GM12891 (cell line): ENCODE measurements at regions not wholly inside any gene's neighbourhood (a gene's known extent, or its start where the extent isn't known, plus 50 kb on each side); places are given as distances from the start of the nearest gene placed in this dataset.

Source experiments
- DNase-seq: peaks from one replicate; pipeline ENCODE4 v3.0.0; 2011; ENCODE audit warnings: low spot score; ENCODE audit not compliant: insufficient read length
- FAIRE-seq: peaks from 2 replicates; lab custom pipeline; 2011; peaks lifted over from hg19 to GRCh38; lab: Jason Lieb, UNC
- PAX5 ChIP-seq: IDR thresholded peaks from 2 replicates; pipeline ENCODE4 v1.6.1; 2011; ENCODE audit warnings: low read length, moderate library complexity, mild to moderate bottlenecking; ENCODE audit not compliant: insufficient read depth, severe bottlenecking
- POLR2A ChIP-seq: IDR thresholded peaks from 2 replicates; pipeline ENCODE4 v1.6.1; 2011; ENCODE audit warnings: low read depth, low read length, control low read depth
- POLR2AphosphoS5 ChIP-seq: IDR thresholded peaks from 2 replicates; pipeline ENCODE4 v1.6.1; 2011; ENCODE audit warnings: low read depth, low read length, control low read depth
- POU2F2 ChIP-seq: IDR thresholded peaks from 2 replicates; pipeline ENCODE4 v1.6.1; 2011; ENCODE audit warnings: low read depth, mild to moderate bottlenecking, control low read depth, low read length, moderate library complexity
- SPI1 ChIP-seq: IDR thresholded peaks from 2 replicates; pipeline ENCODE4 v1.6.1; 2011; ENCODE audit warnings: low read depth, low read length, control low read depth
- TAF1 ChIP-seq: IDR thresholded peaks from 2 replicates; pipeline ENCODE4 v1.6.1; 2011; ENCODE audit warnings: low read depth, low read length, control low read depth

- no peak for FAIRE-seq
- no peak for DNase-seq
- peak; percentile 47; the same call in 1 of the 2 replicates for TF ChIP-seq SPI1
- no peak for TF ChIP-seq POU2F2
These were observed 199.1 kb downstream of the MTRR start for GRCh38 chr5:8068078-8068477.

DNA sequence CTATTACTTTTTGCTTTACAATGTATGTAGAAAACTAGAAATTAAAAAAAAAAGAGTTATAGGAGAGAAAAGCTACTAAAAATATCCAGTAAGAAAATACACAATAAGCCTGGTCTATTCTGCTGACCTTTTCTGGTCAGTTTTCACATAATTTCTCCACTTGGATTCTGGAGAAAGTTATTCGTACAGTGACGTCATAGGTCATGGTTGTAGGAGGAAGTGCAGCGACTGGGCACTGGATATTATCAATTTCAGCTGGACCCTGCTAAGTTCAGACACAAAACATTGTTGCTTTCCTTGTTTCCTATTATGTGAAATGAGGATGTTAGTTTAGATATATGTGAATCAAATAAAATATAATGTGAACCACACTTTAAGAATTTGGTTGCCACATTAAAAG is 201.2 kb downstream of the MTRR start:
- FAIRE-seq (no peak), DNase-seq (no peak)
- TF ChIP-seq PAX5, result no peak

DNA sequence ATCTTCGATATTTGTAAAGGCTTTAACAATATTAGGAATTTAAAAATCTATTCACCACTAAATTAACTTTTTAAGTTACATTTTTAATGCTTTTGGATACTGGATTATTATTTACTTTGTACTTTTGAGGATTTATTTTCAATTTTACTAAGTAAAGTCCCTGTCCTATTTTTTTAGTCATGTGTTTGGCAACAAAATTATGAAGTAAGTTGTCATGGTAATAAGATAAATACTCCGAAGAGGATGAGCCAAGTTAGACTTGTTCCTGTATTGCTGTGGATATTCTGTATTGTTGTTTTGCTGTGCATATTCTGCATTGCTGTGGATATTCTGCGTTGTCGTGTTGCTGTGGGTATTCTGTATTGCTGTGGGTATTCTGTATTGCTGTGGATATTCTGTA is 210.1 kb downstream of the MTRR start:
- FAIRE-seq, result no peak

DNA sequence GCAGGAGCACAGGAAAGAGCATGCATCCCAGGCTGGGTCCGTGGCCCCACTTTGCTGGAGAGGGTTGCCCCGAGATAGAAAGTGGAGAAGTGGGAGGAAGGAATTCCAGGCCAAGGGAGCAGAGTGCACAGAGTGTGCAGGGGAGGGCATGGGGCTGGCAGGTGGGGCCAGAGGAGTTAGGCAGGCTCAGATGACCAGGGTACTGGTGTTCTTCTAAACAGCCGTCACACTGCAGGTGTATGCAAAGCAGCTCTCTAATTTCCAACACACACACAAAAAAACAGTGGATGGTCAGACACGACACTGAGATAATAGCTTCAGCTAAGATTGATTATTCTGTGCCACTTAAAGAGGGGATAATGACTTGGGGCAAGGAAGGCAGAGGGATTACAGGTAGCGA is 212.2 kb downstream of the MTRR start:
- no peak for FAIRE-seq
- no peak for DNase-seq
- TF ChIP-seq POLR2AphosphoS5 (no peak), SPI1 (no peak), PAX5 (no peak), TAF1 (no peak), POU2F2 (no peak), POLR2A (no peak)

More for the DNA sequence above, 210.1 kb downstream of the MTRR start:
- no peak for TF ChIP-seq PAX5
- no peak for TF ChIP-seq SPI1
- no peak for TF ChIP-seq TAF1
- TF ChIP-seq POLR2A, result no peak
- no peak for TF ChIP-seq POU2F2
- TF ChIP-seq POLR2AphosphoS5, result no peak
- no peak for DNase-seq

DNA sequence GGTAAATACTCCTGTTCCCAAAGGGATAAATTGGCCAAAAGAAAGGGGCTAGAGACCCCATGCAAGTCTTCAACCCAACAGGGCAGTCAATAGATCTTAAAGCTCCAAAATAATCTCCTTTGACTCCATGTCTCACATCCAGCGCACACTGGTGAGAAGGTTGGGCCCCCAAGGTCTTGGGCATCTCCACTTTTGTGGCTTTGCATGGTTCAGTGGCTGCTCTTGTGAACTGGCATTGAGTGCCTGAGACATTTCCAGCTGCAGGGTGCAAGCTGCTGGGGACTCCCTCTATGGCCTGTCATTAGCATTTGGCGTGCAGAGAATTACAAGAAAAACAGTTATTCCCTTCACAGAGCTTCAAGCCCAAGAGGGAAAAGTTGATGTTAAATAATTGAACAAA is 224.7 kb downstream of the MTRR start:
- no peak for FAIRE-seq
- TF ChIP-seq PAX5 (no peak), POLR2A (no peak), TAF1 (no peak), POU2F2 (no peak), SPI1 (no peak)
- DNase-seq, result no peak

- FAIRE-seq, result no peak
- TF ChIP-seq POLR2AphosphoS5 (no peak), POLR2A (no peak), POU2F2 (no peak), SPI1 (no peak), PAX5 (no peak), TAF1 (no peak)
- DNase-seq, result no peak
These were observed 225.4 kb downstream of the MTRR start for GRCh38 chr5:8094304-8094703.

- DNase-seq (no peak), FAIRE-seq (no peak)
- TF ChIP-seq POU2F2, result no peak
- no peak for TF ChIP-seq SPI1
- TF ChIP-seq POLR2A, result no peak
- no peak for TF ChIP-seq POLR2AphosphoS5
- TF ChIP-seq TAF1, result no peak
- TF ChIP-seq PAX5, result no peak
These were observed 228.2 kb downstream of the MTRR start for GRCh38 chr5:8097146-8097545.

GRCh38 chr5:8098081-8098480 is 229.1 kb downstream of the MTRR start:
- DNase-seq (no peak), FAIRE-seq (no peak)
- TF ChIP-seq SPI1 (no peak), POLR2AphosphoS5 (no peak), POU2F2 (no peak), PAX5 (no peak)

GRCh38 chr5:8102714-8103113 is 233.8 kb downstream of the MTRR start:
- DNase-seq, result no peak
- FAIRE-seq, result no peak
- no peak for TF ChIP-seq PAX5
- peak; percentile 67; the same call in 1 of the 2 replicates for TF ChIP-seq SPI1

GRCh38 chr5:8114597-8115266 is 245.8 kb downstream of the MTRR start:
- no peak for TF ChIP-seq POLR2AphosphoS5
- TF ChIP-seq POU2F2, result no peak
- no peak for TF ChIP-seq SPI1
- TF ChIP-seq POLR2A, result no peak
- TF ChIP-seq TAF1, result no peak
- TF ChIP-seq PAX5, result no peak
- DNase-seq, result no peak
- FAIRE-seq, result no peak

- DNase-seq, result no peak
These were observed 254.6 kb downstream of the MTRR start for GRCh38 chr5:8123559-8123958.

More at GRCh38 chr5:8123559-8123958, 254.6 kb downstream of the MTRR start:
- TF ChIP-seq TAF1 (no peak), PAX5 (no peak), POU2F2 (no peak), POLR2A (no peak), POLR2AphosphoS5 (no peak), SPI1 (no peak)
- no peak for FAIRE-seq
